AG10803 (cell line): ENCODE measurements at regions not wholly inside any gene's neighbourhood (a gene's known extent, or its start where the extent isn't known, plus 50 kb on each side); places are given as distances from the start of the nearest gene placed in this dataset.

Experiments
- DNase-seq: peaks from one replicate; pipeline ENCODE4 v3.0.0; 2010; ENCODE audit warnings: low read depth
- H3K4me3 ChIP-seq: 2 replicates; pipeline ENCODE4 v1.5.1; 2011; ENCODE audit warnings: mild to moderate bottlenecking, low read length, control low read depth
- CTCF ChIP-seq: conservative IDR thresholded peaks from 2 replicates; pipeline ENCODE4 v1.5.1; 2011; ENCODE audit warnings: mild to moderate bottlenecking, low read length, control low read depth, inconsistent platforms

GRCh38 chr12:74790931-74791330 is 253.3 kb downstream of the ATXN7L3B start:
- no peak for DNase-seq
- no peak overlapping the region for H3K4me3 ChIP-seq
- no peak for TF ChIP-seq CTCF

GRCh38 chr12:74791365-74791764 is 253.7 kb downstream of the ATXN7L3B start:
- DNase-seq, result no peak
- no peak overlapping the region for H3K4me3 ChIP-seq
- TF ChIP-seq CTCF, result no peak

- H3K4me3 ChIP-seq, result no peak overlapping the region
- no peak for DNase-seq
- no peak for TF ChIP-seq CTCF
These were observed 256.9 kb downstream of the ATXN7L3B start for GRCh38 chr12:74794522-74794921.

- DNase-seq, result no peak
- no peak overlapping the region for H3K4me3 ChIP-seq
- TF ChIP-seq CTCF, result no peak
These were observed 264.0 kb downstream of the ATXN7L3B start for GRCh38 chr12:74801625-74802024.

- no peak for TF ChIP-seq CTCF
- no peak for DNase-seq
- no peak overlapping the region for H3K4me3 ChIP-seq
These were observed 279.0 kb downstream of the ATXN7L3B start for GRCh38 chr12:74816398-74817175.

GRCh38 chr12:74817499-74817898 is 279.9 kb downstream of the ATXN7L3B start:
- TF ChIP-seq CTCF, result no peak
- H3K4me3 ChIP-seq, result no peak overlapping the region
- DNase-seq, result no peak

GRCh38 chr12:74818412-74818811 is 280.8 kb downstream of the ATXN7L3B start:
- no peak for DNase-seq
- no peak overlapping the region for H3K4me3 ChIP-seq
- no peak for TF ChIP-seq CTCF
